SIG-M5 treated with dmso at 0.1 percent for 504 hours (cell line): ENCODE measurements at regions not wholly inside any gene's neighbourhood (a gene's known extent, or its start where the extent isn't known, plus 50 kb on each side); places are given as distances from the start of the nearest gene placed in this dataset.

Experiments used
- DNase-seq: peaks from one replicate; lab custom pipeline; 2025; ENCODE audit not compliant: unreplicated experiment; lab: John Stamatoyannopoulos, UW

DNA sequence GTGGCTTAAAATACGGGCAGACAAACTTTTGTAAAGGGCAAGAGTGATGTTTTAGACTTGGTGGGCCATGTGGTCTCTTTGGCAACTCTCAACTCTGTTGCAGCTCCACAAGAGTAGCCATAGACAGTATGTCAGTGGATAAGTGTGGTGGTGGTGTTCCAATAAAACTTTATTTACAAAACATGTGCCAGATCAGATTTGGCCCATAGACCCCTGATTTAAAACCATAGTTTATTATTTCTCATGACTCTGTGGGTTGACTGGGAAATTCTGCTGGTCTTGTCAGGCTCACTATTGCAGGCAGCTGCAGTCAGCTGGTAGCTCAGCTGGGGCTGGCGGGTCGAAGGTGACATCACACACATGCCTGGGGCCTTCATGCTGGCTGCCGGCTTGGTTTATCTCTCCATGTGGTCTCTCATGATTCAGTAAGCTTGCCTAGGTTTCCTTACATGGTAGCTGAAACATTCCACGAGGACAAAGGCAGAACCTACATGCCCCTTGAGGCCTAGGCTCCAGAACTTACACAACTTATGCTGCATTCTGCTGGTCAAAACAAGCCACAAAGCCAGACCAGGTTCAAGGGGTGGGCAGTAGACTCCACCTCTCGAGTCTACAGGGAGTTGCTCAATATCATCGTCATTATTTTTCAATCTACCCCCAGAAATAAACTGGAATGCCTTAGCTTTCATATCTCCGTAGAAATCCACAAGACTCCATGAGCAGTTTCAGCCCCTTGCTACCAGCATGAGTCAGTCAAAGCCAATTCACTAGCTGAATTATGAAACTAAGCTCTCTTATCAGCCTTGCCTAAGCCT is 245.7 kb downstream of the WDR11 start:
- no peak for DNase-seq

DNA sequence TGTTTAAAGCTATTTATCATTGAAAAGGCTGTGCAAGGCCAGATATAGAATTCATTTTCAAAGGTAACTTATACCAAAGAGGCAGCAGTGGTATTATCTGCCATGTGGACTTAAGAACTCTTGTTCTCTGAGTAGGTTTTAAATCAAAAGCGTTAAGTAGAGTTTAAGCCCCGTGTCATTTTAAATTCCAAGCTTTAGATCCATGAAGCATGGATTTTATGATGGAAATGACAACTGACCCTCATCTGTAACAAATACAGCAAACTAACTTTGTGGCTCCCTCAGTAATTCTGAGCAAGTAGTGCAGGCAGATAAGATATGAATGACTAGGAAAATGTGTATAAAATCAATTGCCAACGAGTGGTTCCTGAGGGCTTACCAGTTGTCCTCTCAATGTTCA is 247.0 kb downstream of the WDR11 start:
- no peak for DNase-seq

DNA sequence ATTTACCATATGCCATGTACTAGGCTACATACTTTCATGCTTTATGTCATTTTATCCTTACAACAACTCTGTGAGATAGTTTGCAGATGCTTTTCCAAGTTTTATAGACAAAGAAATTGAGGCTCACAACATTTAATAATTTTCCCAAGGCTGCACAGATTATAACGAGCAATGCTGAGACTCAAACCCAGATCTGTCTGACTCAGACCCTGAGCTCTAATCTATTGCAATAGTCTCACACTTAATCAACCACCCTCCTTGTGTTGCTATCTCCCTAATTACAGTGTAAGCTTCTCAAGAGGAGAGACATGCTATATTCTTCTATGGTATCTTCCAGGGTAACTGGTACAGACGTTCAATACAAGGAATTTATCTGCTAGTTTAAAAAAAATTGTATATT is 247.6 kb downstream of the WDR11 start:
- DNase-seq, result no peak

DNA sequence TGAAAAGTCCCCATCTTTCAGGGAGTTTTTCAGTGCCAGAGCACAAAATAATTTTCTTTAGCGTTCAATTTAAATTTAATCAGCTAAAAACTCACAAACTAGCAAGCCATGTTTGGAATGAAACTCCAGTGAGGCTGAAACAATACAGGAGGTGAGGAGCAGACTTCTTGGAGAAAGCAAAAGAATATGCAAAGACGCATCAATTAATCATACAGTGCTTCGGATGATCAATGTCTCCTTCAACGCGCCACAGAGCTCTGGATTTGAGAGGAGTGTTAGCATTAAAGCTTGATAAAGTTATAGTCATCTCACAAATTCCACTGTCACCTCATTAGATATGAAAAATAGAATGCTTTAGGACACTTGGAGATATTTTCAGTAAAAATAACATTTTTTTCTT is 248.0 kb downstream of the WDR11 start:
- no peak for DNase-seq

DNA sequence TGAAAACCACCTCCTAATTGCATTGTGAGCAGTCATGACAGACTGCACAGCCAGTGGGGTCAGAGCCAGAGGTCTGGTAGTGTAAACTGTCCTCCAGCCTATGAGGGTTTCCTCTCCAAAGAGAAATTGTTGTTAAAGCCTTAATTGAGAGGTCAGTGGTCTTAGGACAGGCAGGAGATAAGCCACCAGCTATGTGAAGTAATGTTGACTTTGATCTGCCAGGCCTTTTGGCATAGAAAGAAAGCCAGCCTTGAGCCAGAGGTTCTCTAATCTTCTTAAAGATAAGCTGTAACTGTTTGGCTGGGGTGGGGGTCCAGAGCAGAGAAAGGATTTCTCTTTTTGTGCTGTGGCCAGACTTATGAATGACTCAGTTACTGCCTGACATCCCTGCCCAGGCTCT is 248.4 kb downstream of the WDR11 start:
- DNase-seq, result no peak

DNA sequence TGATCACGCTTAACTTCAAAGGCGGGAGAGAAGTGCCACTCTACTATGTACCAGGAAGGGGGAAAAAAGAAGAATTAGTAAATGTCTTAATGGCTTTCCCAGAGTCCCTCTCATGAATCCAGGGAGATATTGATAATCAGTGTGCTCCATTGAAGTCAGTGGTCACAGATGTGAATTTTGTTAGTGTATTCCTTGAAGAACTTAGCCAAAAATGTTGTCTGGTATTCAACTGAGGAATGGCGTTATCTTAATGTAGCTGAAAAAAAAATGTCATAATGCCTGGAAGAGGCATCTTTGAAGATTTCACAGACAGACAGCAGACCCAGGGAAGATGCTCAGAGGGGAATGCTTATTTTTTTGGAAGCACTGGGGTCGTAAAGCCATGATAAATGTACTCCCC is 250.4 kb downstream of the WDR11 start:
- DNase-seq, result no peak

DNA sequence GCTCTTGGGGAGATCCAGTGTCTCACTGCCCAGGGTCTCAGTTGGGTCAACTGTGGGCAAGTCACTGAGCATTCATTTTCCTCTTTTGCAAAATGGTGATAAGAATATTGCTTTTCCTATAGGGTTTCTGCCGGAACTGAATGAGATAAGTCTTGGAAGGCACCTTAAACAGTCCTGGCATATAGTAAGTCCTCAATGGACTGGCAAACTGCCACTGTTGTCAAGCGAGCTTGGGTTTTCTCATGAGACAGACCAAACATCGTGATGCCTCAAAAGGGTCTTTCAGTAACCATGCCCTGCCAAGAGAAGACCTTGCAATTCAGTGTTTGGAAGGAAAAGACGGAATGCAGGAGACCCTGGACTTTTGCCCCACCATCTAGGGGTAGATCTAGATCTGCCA is 251.5 kb downstream of the WDR11 start:
- no peak for DNase-seq

DNA sequence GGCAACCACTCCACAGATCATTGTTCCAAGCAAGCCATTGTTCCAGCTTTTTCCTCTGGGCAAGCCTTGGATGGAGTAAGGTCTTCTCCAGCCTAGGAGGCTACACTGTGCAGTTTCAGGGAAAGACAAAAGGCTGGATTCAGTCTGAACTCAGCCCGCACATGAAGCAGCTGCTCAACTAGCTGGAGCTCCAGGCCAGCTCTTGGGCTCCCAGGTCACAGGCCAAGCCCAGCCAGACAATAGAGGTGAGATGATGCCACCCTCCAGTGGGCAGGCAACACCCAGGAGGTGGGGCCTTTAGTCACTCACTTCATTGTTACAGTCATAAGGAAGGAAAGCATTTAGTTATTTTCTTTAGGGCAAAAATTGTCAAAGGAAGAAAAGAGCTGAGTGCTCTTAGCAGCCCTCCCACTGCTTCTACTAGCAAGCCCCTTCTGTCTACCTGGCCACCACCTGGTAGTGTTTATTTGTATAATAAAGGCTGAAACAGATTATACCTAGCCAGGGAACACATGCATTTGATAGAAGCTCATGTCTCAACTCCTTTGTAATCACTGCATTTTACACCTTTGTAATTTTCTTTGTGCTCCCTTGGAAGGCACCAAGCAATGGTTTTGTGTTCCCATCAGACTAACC is 253.4 kb downstream of the WDR11 start:
- DNase-seq, result no peak

DNA sequence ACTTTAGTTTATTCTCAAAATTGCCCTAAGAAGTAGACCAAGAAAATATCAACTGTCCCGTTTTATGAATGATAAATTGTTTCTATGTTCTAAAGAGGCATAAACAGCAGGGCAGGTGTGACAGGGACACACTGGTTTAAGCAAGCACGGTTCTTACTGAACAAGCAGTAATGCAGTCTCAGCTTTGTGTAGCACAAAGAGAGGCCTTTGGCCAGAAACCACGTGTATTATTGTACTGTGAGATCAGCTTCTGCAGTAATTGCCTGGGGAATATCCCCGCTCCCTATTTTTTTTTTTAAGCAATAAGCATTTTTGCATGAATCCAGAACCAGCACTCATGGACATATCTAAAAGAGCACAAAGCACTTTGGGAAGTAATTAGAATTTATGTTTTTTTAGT is 255.4 kb downstream of the WDR11 start:
- no peak for DNase-seq

DNA sequence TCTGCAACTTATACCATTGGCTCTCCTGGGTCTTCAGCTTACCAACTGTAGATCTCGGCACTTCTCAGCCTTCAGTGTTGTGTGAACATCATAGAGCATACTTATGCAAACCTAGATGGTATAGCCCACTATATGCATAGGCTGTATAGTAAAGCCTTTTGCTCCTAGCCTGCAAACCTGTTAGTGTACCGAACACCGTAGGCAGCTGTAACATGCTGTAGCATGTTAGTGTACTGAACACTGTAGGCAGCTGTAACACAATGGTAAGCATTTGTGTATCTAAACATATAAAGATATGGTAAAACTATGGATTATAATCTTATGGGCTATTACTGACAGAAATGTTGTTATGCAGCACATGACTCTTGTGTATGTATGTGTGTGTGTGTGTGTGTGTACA is 256.9 kb downstream of the WDR11 start:
- DNase-seq, result no peak

DNA sequence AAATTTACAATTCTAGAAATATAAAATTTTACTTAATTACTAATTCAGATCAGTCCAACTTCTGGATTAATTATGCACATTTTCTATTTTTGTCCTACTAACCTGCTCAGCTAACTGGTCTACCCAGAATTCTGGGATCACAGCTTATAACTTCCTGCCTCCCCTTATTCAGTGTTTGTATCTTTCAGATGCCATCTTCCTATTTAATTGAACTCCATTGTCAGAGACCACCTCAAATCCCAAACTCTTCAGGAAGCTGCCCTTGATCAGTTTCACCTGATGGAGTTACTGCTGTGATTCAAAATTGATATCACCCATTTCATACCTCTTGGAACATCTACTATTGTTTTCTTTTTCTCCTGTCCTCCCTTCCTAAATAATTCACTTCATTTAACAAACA is 259.2 kb downstream of the WDR11 start:
- DNase-seq, result no peak

DNA sequence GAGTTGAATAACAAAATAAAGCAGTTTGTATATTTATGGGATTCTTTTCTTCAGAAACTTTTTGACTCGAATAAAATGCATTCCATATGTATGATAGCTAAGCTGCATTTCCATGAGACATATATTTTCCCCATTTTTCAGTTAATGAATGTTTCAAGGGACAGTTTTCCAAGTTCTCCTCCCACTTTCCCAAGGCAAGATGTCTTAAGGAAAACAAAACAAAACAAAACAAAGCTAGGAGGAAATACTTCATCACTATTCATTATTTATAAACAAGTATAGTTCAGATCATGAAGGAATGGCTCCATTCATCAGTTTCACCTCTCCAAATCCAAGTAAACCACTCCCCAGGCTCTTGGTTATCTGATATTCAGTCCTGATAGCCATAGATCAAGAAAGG is 261.0 kb downstream of the WDR11 start:
- no peak for DNase-seq

DNA sequence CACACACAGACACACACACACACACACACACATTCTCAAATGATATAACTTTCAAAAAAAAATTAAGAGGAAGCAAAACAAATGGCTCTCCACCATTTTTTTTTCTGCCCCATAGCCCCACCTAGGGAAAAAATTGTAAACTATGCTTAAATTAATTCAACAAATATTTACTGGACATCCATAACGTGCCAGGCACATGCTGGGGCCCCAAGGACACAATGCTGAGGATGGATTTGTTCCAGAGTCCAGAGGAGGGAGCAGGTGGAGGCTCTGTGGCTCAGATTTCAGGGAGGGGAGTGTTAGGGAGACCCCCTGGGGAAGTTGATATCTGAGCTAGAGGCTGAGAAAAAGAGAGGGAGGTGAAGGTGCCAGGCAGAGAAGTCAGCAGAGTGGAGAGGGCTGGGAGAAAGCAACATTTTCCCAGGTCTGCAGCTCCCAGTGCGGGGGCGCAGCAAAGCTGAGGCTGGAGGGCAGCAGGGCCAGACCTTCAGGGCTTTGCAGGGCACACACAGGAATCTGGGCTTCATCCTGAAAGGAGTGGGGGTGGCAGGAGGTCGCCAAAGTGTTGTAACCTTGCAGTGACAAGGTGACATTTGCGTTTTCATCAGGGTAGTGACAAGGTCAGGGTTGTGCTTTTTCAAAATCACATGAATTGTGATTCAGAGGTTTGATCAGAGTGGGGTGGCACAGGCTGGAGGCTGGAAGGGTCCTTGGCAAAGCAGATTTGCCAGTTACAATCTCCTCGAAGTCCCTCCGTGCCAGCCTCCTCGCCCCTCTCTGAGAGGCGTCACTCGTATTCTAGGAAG is 261.6 kb downstream of the WDR11 start:
- DNase-seq, result peak; percentile 1

DNA sequence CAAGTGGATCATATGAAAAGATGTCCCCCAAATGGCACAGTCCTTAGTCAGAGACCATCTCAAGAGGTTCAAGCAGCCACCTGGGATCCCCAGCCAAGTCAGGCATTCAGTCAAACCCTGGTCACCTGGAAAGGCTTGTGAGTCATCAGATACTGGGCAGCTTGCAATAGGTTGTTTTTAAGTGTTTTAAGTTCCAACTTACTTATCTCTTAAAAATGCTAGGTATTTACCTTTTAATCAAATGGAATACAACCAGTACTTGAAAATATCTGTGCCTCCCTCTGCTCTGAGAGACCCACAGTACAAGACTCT is 262.2 kb downstream of the WDR11 start:
- DNase-seq, result no peak

DNA sequence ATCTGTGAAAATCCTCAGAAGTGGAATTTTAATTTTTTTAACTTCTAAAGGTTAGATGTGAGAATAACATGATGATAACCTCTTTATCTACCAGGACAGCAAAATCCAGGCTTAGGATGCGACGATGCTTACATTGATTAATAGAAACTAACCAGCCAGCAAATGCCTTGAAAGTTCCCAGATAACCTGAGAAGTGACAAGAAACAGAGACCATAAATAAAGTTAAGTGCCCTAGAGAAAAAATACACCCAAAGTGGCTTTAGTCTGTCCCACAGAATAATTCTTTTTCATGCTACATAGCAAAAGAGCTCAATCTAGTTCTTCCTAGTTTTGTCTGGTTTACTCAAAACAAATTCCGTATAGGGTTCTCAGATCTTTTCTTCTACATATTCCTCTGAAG is 262.7 kb downstream of the WDR11 start:
- no peak for DNase-seq

DNA sequence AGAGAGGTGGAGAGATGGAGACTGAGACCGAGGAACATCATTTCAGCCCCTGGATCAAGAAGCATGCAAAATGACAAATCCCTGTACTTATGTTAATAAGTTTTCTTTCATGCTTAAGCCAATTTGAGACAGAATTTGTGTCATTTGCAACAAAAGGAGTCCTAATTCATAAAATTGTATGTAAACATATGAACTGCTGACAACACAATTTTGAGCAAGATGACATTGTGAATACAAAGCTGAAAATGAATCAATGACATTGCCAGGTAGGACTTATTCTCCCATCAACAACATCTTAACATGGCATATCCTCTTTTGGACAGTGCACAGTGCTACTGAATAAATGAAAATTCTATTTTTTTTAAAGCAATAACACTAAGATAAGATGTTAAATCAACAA is 264.0 kb downstream of the WDR11 start:
- no peak for DNase-seq

DNA sequence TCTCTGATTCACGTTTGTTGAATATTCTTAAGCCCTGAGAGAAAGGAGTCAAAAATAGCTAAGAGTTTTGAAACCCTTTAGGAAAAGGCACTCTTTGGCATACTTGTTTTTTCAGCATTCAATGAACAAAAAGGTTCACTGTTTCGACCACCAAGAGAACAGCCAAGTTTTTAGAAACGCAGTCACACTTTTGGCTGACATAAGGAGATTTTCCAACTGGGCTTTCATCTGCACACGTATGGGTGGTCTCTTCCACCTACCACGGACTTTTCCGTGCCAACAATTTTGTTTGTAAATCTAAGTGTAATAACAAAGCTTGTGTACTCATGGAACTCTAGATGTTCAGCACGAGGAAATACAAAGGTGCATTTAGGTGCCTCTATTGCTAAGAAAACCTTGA is 270.3 kb downstream of the WDR11 start:
- DNase-seq, result no peak

DNA sequence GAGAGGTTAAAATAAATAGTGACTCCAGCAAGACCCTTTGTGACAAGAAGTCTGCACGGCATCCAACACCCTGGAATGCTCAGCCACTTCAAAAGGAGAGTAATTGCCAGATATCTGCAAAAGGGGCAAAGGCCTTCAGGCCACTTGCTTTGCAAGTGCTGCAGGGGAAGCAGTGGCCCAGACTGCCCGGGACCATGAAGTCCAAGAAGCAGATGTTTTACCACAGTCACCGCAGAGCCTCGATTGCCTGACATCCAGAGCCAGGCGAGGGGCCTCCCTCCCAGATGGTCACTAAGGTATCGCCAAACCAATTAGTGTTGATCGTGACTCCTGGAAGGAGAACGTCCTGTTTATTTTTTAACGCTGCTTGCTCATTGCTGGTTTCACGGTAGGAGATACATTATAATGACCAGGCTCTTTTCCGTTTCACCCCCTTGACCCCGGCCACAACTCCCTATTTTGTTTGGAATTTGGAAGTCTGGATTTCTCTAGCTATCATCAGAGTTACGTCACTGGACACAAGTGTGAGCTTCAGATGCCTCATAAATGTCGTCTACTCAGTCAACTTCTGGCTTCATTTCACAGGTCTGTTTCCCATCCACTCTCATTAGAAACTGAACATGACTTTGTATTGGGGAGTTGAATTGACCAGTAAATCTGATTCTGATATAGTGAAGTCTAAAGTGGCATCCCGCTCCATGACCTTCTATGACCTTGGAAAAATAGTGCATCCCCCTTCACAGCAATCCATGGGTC is 276.2 kb downstream of the WDR11 start:
- DNase-seq, result no peak

DNA sequence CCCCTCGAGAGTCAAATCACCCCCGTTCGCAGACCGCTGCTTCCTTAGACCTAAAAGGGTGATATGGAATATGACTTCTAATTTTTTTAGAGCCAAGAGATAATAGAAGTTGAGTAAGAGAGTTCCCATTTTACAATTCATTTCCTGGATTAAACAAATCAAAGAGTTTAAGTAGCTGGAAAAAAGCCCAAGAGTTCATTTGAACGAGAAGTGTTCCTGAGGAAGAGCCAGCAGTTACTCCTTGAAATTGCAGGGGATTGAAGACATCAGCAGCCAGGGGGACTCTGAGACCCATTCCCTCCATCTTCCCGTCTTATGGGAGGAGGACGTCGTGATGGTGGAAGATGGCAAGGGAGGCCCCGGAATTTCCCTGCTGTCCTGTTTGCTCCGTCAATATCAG is 277.0 kb downstream of the WDR11 start:
- DNase-seq, result no peak

DNA sequence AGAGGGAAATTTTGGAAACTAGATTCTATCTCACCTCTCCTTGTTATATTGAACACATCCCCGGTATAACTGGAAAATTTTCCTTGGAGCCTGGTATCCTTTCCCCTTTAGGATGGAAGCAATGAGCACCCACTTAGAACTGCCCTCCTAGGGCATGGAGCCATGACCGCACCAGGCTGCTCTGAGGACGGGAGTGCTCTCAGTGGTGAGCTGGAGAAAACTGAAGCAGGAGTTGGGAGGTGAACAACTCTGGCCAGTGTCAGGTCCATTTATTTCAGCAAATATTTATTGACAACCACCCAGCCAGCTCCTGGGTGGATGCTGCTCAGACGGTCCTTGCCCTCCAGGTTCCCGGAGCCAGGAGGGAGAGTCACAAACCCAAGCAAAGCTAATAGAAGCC is 278.1 kb downstream of the WDR11 start:
- no peak for DNase-seq

DNA sequence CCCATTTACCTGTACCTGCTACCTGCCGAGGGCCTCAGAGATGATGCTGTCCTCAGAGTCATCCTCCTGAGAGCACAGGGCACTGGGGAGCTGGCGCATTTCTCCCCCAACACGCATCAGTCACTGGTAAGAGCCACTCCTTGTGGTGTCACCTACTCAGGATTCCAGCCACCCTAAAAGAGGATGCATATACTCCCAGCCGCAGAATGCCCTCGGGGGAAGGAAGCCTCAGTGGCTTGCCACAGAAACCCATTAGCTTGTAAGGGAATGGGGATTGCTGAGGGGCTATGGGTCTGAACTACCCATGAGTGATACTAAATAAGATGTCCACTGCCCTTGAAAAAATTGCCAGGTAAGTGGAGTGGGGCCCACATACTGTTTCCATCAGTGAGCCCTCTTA is 279.2 kb downstream of the WDR11 start:
- DNase-seq, result no peak

DNA sequence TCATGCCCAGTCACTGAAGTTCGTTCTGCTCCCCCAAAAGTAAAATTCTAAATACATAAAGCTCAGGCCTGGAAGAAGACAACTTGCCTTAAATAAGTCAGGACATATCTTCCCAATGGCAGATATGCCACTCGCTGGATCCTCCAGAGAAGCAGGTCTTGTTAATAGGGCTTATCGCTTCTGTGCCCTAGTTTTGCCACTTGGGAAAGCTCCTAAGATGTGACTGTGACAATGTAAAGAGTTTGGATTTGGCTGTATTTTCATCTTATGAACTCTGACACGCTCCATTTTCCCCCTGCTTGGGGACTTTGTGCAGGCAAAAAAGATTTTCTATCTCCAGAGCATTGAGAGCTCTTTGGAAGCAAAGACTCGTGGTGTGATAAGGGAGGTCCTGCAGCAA is 279.9 kb downstream of the WDR11 start:
- DNase-seq, result no peak
